ENCODE measurements at regions not wholly inside any gene's neighbourhood (a gene's known extent, or its start where the extent isn't known, plus 50 kb on each side); places are given as distances from the start of the nearest gene placed in this dataset.

GRCh38 chr15:24879492-24879891 lies 75.3 kb upstream of the SNRPN start:
- TF ChIP-seq CTCF (IDR thresholded peaks at IDR 0.05; ENCODE audit: insufficient read depth, missing control alignments) = no peak
- FAIRE-seq (no peak), DNase-seq (ENCODE audit: insufficient read length, low spot score) (no peak)

GRCh38 chr15:24880663-24881062 lies 74.1 kb upstream of the SNRPN start:
- DNase-seq (ENCODE audit: insufficient read length, low spot score) (no peak), FAIRE-seq (no peak)
- no peak for TF ChIP-seq CTCF (IDR thresholded peaks at IDR 0.05; ENCODE audit: insufficient read depth, missing control alignments)

GRCh38 chr15:24886538-24886937 lies 68.2 kb upstream of the SNRPN start:
- no peak for TF ChIP-seq CTCF (IDR thresholded peaks at IDR 0.05; ENCODE audit: insufficient read depth, missing control alignments)
- FAIRE-seq = no peak

GRCh38 chr15:24898715-24899272 lies 56.0 kb upstream of the SNRPN start:
- TF ChIP-seq CTCF (IDR thresholded peaks at IDR 0.05; ENCODE audit: insufficient read depth, missing control alignments) = no peak
- DNase-seq (ENCODE audit: insufficient read length, low spot score) (no peak), FAIRE-seq (no peak)

More at GRCh38 chr15:24886538-24886937, 68.2 kb upstream of the SNRPN start:
- no peak for DNase-seq (ENCODE audit: insufficient read length, low spot score)

GRCh38 chr15:24899367-24899766 lies 55.4 kb upstream of the SNRPN start:
- DNase-seq (ENCODE audit: insufficient read length, low spot score) = no peak
- TF ChIP-seq CTCF (IDR thresholded peaks at IDR 0.05; ENCODE audit: insufficient read depth, missing control alignments) = no peak
- FAIRE-seq = no peak

- FAIRE-seq (no peak), DNase-seq (ENCODE audit: insufficient read length, low spot score) (no peak)
- no peak for TF ChIP-seq CTCF (IDR thresholded peaks at IDR 0.05; ENCODE audit: insufficient read depth, missing control alignments)
Measured at GRCh38 chr15:24899795-24900194, 55.0 kb upstream of the SNRPN start.

GRCh38 chr15:24901409-24901808 lies 53.4 kb upstream of the SNRPN start:
- no peak for TF ChIP-seq CTCF (IDR thresholded peaks at IDR 0.05; ENCODE audit: insufficient read depth, missing control alignments)
- DNase-seq (ENCODE audit: insufficient read length, low spot score) (no peak), FAIRE-seq (no peak)
